LNCAP (cell line): ENCODE measurements at regions not wholly inside any gene's neighbourhood (a gene's known extent, or its start where the extent isn't known, plus 50 kb on each side); places are given as distances from the start of the nearest gene placed in this dataset.

Experiments used
- TF ChIP-seq, protein P1 (sequence below): fragments of 450-650 bp; IDR thresholded peaks from 2 replicates; pipeline ENCODE4 v1.5.1; 2017; ENCODE audit warnings: mild to moderate bottlenecking

DNA sequence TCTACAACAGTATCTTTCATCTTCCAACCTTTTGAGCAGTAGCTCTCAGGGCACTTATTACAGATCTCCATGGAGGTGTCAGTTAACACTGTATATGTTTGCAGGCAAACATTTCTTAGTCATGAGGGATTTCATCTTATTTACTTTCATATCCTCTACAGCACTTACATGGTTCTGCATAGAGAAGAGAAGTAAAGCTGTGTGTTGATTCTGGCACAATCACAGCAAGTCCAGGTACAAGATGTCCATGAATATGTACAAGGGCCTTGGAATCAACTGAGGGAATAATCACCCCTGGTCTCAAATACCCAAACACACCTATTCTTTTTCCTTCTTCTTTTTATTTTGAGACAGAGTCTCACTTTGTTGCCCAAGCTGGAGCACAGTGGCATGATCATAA, 142.0 kb upstream of the TRPM3 start:
- TF ChIP-seq, protein P1, sequence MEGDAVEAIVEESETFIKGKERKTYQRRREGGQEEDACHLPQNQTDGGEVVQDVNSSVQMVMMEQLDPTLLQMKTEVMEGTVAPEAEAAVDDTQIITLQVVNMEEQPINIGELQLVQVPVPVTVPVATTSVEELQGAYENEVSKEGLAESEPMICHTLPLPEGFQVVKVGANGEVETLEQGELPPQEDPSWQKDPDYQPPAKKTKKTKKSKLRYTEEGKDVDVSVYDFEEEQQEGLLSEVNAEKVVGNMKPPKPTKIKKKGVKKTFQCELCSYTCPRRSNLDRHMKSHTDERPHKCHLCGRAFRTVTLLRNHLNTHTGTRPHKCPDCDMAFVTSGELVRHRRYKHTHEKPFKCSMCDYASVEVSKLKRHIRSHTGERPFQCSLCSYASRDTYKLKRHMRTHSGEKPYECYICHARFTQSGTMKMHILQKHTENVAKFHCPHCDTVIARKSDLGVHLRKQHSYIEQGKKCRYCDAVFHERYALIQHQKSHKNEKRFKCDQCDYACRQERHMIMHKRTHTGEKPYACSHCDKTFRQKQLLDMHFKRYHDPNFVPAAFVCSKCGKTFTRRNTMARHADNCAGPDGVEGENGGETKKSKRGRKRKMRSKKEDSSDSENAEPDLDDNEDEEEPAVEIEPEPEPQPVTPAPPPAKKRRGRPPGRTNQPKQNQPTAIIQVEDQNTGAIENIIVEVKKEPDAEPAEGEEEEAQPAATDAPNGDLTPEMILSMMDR: no peak

DNA sequence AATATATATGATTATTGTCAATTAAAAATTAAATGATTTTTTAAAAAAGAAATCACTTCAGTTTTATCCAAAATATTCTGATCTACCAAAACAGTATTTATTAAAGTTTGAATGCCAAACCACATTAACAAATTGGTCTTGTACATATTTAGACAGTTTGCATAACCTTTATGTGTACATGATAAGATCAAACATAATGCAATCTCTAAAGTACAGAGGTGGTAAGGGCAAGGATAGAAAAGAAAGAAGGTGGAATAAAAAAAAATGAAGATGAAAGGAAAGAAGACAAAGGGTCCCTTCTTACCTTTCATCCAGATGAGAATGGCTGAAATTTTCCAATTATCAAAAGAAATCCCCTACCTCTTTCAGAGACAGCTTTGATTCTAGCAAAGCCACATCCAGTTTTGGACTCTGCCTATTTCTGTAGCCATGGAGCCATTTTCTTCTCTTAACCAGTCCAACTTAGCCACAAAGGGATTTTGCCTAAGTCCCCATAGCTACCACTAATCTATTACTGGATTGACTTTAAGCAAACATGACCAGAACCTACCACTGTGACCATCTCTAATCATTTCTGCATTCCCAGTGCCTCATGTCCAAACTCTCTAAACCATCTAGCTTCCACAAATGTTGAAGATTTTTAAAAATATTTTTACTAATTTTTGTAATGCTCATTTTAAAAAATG, 133.3 kb upstream of the TRPM3 start:
- TF ChIP-seq, protein P1: no peak

DNA sequence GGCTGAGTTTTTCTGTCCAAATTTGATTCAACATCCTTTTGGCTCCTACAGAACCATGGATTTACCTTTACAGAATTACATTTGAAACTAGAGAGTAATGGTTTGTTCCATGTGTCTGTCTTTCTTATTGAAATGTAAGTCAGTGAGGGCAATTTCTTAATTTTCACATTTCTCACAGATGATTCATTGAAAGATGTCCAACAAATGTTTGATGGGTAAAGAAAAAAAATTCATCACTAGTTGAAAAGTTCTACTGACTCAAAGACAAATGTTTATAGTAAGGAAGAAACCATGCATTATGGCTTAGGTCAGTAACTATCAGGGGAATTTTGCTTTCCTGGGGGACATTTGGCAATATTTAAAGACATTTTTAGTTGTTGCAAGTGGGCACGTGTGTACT, 131.6 kb upstream of the TRPM3 start:
- TF ChIP-seq, protein P1: no peak

DNA sequence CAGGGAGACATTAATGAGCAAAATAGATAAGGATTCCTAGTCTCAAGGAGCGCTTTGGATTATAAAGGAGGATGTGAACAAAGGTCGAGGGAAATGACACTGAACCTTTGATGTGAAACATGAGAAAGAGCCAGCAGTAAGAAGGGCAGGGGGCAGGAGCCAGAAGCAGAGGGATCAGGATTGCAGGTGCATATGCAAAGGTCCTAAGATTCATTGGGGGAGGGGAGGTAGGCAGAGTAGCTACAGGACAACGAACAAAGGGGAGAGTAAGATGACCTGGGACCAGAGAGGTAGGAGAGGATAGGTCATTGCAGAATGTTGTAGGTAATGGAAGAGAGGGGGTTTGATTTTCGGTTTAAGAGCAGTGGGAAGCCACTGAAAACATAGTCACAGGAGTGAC, 129.2 kb upstream of the TRPM3 start:
- TF ChIP-seq, protein P1: no peak

DNA sequence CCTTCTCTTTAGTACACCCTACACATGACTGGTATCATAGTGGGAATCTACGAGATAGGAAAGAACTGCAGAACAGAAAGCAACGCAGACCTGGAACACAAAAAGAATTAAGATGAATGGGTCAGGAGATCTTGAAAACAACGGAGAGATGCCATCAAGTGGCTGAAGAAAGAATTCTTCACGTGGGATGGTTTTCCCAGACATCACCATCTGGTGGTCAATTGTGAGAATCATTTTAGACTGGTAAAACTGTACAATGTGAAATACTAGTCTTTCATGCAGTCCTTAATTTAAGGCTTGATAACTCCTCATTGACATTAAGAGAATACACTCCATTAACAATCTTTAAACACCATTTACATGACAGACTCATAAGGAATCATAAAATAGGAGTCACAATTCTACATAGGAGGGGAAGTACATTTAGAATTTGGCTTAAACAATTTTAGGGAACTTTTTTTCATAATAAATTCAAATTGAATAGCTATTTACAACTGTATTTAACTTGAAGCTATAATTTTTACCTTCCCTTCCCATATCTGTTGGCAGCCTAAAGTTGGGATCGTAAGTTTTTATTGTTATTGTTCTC, 128.4 kb upstream of the TRPM3 start:
- TF ChIP-seq, protein P1: peak; percentile 90

DNA sequence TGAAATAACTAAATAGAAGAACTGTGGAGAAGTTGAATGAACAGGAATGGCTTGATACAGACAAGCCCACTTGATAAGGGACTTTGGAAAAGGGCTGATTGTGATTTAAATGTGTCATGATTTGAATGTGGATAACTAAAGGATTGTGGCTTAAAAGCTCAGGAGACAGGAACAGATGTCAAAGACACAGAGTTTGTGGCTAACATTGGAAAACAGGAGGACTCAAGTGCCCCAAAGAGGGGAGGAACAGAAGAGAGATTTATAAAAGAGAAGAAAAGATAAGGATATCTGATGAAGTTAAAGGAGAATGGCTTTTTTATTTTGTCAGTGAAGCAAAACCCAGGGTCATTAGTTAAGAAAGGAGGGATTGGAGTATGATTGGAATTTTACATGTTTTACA, 124.2 kb upstream of the TRPM3 start:
- TF ChIP-seq, protein P1: no peak

DNA sequence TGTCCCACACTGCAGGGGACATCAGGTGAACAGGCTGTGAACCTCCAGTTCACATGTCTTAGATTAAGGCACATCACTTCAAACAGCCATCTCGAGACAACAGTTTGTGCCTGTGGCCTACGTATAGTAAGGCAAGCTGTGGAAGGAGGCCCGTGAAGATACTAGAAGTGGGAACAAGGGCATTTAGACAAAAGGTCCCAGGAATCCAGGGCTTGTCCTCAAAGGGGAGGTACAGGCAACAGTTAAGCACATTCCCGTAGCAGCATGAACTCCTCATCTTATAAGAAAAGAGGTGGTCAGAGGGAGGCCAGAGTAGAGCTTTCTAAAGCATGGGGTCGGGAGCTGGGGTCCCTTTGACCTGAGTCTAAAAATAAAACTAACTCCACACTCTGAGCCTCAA, 122.5 kb upstream of the TRPM3 start:
- TF ChIP-seq, protein P1: no peak

DNA sequence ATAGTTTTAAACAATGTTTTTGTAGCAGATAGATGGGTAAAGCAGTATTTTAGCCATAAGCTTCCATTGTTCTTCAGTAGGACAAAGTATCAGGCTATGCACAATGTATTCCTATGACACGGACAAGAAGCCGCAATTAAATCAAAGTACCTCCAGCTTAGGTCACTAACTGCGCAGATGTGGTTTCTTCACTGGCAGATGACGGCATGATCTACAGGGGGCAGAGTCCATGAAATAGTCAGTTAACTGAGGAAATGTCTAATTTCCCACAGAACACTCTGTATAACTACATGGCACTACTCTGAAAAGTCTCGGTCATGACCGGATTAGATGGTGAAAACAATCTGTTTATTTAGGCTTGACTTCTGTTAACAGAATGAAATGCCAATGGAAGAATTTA, 120.7 kb upstream of the TRPM3 start:
- TF ChIP-seq, protein P1: no peak
